HL-60 (cell line): ENCODE measurements at regions not wholly inside any gene's neighbourhood (a gene's known extent, or its start where the extent isn't known, plus 50 kb on each side); places are given as distances from the start of the nearest gene placed in this dataset.
A peak's percentile ranks its signal among the peaks of the same experiment; 100 is the strongest.

Experiments used
- DNase-seq, 2 experiments: peaks; one replicate each; pipeline ENCODE4 v3.0.0-alpha.2; 2010 to 2020; ENCODE audit warnings: low read depth in 1 of 2, low spot score in 1 of 2
- H3K27ac ChIP-seq: fragments of 250-450 bp; sonication (Bioruptor Pico); replicated peaks from 2 replicates; pipeline ENCODE4 v1.5.1; 2020; ENCODE audit warnings: mild to moderate bottlenecking, moderate library complexity
- H3K27me3 ChIP-seq: fragments of 250-450 bp; sonication (Bioruptor Pico); 2 replicates; pipeline ENCODE4 v1.5.1; 2021; ENCODE audit warnings: mild to moderate bottlenecking, moderate library complexity; ENCODE audit not compliant: insufficient read depth, poor library complexity, severe bottlenecking
- H3K4me3 ChIP-seq: replicated peaks from 2 replicates; pipeline ENCODE4 v1.5.1; 2011; ENCODE audit warnings: mild to moderate bottlenecking, control low read depth, low read length; ENCODE audit not compliant: insufficient read depth
- GABPA ChIP-seq: IDR thresholded peaks from 2 replicates; pipeline ENCODE4 v1.6.1; 2012; ENCODE audit warnings: low read depth
- POLR2AphosphoS5 ChIP-seq: IDR thresholded peaks from 2 replicates; pipeline ENCODE4 v1.6.1; 2012; ENCODE audit warnings: low read depth
- SPI1 ChIP-seq: IDR thresholded peaks from 2 replicates; pipeline ENCODE4 v1.6.1; 2012; ENCODE audit warnings: low read depth, mild to moderate bottlenecking, borderline replicate concordance
- TF ChIP-seq, protein P1 (sequence below): IDR thresholded peaks from one replicate; pipeline ENCODE4 v1.5.1; 2011; ENCODE audit warnings: low read length, control low read depth, inconsistent platforms; ENCODE audit not compliant: insufficient read depth
- TF ChIP-seq, protein P2 (sequence below): IDR thresholded peaks from 2 replicates; pipeline ENCODE4 v1.6.1; 2012; ENCODE audit warnings: low read depth; ENCODE audit not compliant: insufficient replicate concordance

DNA sequence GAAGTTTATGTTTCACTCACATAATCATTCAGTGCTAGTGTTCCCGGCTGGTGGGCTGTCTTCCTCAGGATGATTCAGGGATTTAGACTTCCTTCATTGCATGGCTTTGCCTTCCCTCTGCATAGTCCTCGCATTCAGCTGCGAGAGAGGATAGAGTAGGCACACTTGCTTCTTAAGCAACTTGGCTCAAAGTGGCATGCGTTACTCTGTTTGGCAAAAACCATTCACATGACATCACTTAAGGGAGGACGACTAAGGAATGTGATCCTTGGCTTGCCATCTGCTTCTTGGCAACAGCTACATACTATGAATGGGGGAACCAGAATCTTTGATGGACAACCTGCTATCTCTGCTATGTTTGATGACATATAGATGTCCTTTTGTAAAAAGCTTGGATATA is 359.3 kb downstream of the TDRD3 start:
- H3K4me3 ChIP-seq, result no peak overlapping the region
- no peak for DNase-seq

DNA sequence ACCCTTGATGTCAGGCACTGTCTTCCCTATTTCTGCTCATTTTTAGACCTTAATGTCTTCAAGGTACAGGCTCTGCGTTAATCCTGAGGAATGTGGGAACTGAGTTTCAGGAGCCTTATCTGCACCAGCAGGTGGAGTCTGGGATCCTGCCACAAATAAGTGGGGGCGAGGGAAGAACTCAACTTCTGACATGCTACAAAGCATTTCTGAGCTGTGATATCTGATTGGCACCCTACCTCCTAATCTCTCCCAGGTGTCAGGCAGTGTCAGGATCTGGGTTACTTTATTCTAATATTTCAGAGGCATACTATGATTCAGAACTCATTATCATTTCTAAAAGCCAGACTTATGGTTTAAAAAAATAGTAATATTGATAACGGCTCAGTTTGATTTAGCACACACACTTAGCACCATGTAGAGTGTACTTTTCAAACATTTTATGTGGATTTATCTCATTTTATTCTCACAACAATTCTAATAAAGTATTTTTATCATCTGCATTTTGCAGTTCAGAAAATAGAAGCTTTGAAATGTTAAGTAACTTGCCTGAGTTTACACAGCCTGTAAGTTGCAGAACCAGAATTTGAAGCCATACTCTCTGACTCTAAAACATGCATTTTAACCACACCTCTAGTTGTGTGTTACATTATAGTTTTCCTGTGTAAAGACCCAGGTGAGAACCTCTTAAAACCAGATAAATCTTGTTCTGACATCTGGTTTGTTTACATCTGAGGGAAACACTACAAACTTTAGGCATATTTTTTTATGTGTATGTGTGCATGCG is 358.6 kb downstream of the TDRD3 start:
- Histone ChIP-seq H3K27ac (no peak overlapping the region), H3K27me3 (no peaks in the 10 kb centered on the region), H3K4me3 (no peak overlapping the region)
- no peak for DNase-seq
- no peak for TF ChIP-seq POLR2AphosphoS5
- TF ChIP-seq, protein P1, sequence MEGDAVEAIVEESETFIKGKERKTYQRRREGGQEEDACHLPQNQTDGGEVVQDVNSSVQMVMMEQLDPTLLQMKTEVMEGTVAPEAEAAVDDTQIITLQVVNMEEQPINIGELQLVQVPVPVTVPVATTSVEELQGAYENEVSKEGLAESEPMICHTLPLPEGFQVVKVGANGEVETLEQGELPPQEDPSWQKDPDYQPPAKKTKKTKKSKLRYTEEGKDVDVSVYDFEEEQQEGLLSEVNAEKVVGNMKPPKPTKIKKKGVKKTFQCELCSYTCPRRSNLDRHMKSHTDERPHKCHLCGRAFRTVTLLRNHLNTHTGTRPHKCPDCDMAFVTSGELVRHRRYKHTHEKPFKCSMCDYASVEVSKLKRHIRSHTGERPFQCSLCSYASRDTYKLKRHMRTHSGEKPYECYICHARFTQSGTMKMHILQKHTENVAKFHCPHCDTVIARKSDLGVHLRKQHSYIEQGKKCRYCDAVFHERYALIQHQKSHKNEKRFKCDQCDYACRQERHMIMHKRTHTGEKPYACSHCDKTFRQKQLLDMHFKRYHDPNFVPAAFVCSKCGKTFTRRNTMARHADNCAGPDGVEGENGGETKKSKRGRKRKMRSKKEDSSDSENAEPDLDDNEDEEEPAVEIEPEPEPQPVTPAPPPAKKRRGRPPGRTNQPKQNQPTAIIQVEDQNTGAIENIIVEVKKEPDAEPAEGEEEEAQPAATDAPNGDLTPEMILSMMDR, result no peak
- TF ChIP-seq, protein P2, sequence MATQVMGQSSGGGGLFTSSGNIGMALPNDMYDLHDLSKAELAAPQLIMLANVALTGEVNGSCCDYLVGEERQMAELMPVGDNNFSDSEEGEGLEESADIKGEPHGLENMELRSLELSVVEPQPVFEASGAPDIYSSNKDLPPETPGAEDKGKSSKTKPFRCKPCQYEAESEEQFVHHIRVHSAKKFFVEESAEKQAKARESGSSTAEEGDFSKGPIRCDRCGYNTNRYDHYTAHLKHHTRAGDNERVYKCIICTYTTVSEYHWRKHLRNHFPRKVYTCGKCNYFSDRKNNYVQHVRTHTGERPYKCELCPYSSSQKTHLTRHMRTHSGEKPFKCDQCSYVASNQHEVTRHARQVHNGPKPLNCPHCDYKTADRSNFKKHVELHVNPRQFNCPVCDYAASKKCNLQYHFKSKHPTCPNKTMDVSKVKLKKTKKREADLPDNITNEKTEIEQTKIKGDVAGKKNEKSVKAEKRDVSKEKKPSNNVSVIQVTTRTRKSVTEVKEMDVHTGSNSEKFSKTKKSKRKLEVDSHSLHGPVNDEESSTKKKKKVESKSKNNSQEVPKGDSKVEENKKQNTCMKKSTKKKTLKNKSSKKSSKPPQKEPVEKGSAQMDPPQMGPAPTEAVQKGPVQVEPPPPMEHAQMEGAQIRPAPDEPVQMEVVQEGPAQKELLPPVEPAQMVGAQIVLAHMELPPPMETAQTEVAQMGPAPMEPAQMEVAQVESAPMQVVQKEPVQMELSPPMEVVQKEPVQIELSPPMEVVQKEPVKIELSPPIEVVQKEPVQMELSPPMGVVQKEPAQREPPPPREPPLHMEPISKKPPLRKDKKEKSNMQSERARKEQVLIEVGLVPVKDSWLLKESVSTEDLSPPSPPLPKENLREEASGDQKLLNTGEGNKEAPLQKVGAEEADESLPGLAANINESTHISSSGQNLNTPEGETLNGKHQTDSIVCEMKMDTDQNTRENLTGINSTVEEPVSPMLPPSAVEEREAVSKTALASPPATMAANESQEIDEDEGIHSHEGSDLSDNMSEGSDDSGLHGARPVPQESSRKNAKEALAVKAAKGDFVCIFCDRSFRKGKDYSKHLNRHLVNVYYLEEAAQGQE, result no peak
- no peak for TF ChIP-seq SPI1
- no peak for TF ChIP-seq GABPA

More for the DNA sequence above, 359.3 kb downstream of the TDRD3 start:
- no peak overlapping the region for H3K27ac ChIP-seq
- H3K27me3 ChIP-seq, result no peaks in the 10 kb centered on the region
- TF ChIP-seq, protein P2, result no peak
- TF ChIP-seq, protein P1, result no peak

DNA sequence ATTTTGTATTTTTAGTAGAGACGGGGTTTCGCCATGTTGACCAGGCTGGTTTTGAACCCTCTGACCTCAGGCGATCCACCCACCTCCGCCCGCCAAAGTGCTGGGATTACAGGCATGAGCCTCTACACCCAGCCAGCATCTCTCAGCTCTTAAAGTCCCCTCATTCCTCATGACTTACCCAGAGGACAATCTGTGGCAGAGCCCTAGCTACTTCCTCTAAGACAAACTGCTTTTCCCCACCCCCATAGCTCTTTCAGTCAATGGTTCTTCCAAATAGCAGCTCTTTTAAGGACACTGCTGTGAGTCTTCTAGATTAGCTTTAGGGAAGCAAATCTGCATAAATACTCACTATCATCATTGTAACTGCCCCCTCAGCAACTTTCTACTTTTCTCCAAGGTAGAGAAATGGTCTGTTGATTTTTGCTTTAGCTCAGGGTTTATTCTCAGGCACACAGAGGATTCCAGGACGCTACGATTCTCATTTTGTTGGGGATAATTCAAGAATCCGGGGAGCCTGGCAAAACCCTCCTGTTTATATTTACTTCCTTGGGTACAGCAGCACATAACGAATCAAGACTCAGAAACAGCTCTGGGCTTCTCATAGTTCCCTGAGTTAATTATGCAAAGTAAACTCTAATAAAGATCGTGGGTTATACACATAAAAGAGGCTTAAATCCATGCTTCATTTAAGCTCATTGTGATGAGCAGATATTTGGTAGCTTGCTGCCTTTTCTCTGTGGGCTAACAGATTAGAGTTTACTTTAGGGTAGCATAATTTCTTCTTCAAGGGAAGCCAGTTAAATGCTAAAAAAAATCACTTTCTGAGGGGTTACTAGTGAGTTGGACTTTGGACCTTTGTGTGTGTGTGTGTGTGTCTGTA is 357.4 kb downstream of the TDRD3 start:
- Histone ChIP-seq H3K4me3 (no peak overlapping the region), H3K27me3 (no peaks in the 10 kb centered on the region), H3K27ac (0 out of 2 replicates have a peak overlapping the region, but pooled peaks have one; percentile 16)
- TF ChIP-seq, protein P1, result no peak
- TF ChIP-seq SPI1, result peak; percentile 3; the same call in 1 of the 2 replicates
- DNase-seq, result peak in 1 of 2 experiments; percentile 71
